ENCODE measurements at regions not wholly inside any gene's neighbourhood (a gene's known extent, or its start where the extent isn't known, plus 50 kb on each side); places are given as distances from the start of the nearest gene placed in this dataset.
"Not testable (repeated sequence)": the region's sequence is repeated elsewhere in the genome, so short reads cannot be mapped to it uniquely, and the experiment has no call there.

GRCh38 chr1:147414505-147415163, 126.7 kb upstream of the BCL9 start:
- TF ChIP-seq CTCF (conservative IDR thresholded peaks at IDR 0.05; ENCODE audit: low read depth, low read length): no peak

GRCh38 chr1:147417024-147417423, 124.3 kb upstream of the BCL9 start:
- no peak overlapping the region for H3K4me3 ChIP-seq (ENCODE audit: low read depth, low read length)
- no peak for DNase-seq (ENCODE audit: low read depth)
- TF ChIP-seq CTCF (conservative IDR thresholded peaks at IDR 0.05; ENCODE audit: low read depth, low read length): no peak

More at GRCh38 chr1:147414505-147415163, 126.7 kb upstream of the BCL9 start:
- no peak overlapping the region for H3K4me3 ChIP-seq (ENCODE audit: low read depth, low read length)
- DNase-seq (ENCODE audit: low read depth): no peak

GRCh38 chr1:147423100-147423827, 118.0 kb upstream of the BCL9 start:
- not testable (repeated sequence) for DNase-seq (ENCODE audit: low read depth); H3K4me3 ChIP-seq (ENCODE audit: low read depth, low read length)

- H3K4me3 ChIP-seq (ENCODE audit: low read depth, low read length): no peak overlapping the region
- DNase-seq (ENCODE audit: low read depth): no peak
- no peak for TF ChIP-seq CTCF (conservative IDR thresholded peaks at IDR 0.05; ENCODE audit: low read depth, low read length)
Observed at GRCh38 chr1:147434921-147435320, 106.4 kb upstream of the BCL9 start.

- H3K4me3 ChIP-seq (ENCODE audit: low read depth, low read length): no peak overlapping the region
- no peak for DNase-seq (ENCODE audit: low read depth)
- TF ChIP-seq CTCF (conservative IDR thresholded peaks at IDR 0.05; ENCODE audit: low read depth, low read length): no peak
Observed at GRCh38 chr1:147444381-147444780, 96.9 kb upstream of the BCL9 start.

GRCh38 chr1:147451628-147452027, 89.7 kb upstream of the BCL9 start:
- DNase-seq (ENCODE audit: low read depth): no peak
- no peak for TF ChIP-seq CTCF (conservative IDR thresholded peaks at IDR 0.05; ENCODE audit: low read depth, low read length)
- no peak overlapping the region for H3K4me3 ChIP-seq (ENCODE audit: low read depth, low read length)

- TF ChIP-seq CTCF (conservative IDR thresholded peaks at IDR 0.05; ENCODE audit: low read depth, low read length): no peak
- H3K4me3 ChIP-seq (ENCODE audit: low read depth, low read length): no peak overlapping the region
- DNase-seq (ENCODE audit: low read depth): no peak
Observed at GRCh38 chr1:147452809-147453208, 88.5 kb upstream of the BCL9 start.
